HEK293T (cell line): ENCODE measurements at regions not wholly inside any gene's neighbourhood (a gene's known extent, or its start where the extent isn't known, plus 50 kb on each side); places are given as distances from the start of the nearest gene placed in this dataset.

Source experiments
- CTCF ChIA-PET: fragments of 350-600 bp; formaldehyde crosslinking; extraction: SDS; loops from one replicate; lab custom pipeline; 2021; ENCODE audit warnings: antibody characterized with exemption, inconsistent platforms; lab: Yijun Ruan, JAX
- POLR2A ChIA-PET: fragments of 350-600 bp; formaldehyde crosslinking; extraction: SDS; loops from one replicate; lab custom pipeline; 2020; ENCODE audit warnings: antibody characterized with exemption, inconsistent platforms; lab: Yijun Ruan, JAX
- DNase-seq: peaks from one replicate; pipeline ENCODE4 v3.0.0; 2012; ENCODE audit warnings: mixed read lengths; ENCODE audit errors: extremely low spot score
- ARNT ChIP-seq: fragments of 450-650 bp; IDR thresholded peaks from 2 replicates; pipeline ENCODE4 v1.6.1; 2017; ENCODE audit warnings: mild to moderate bottlenecking
- BHLHE40 ChIP-seq: fragments of 450-650 bp; IDR thresholded peaks from 2 replicates; pipeline ENCODE4 v1.6.1; 2016; ENCODE audit warnings: mild to moderate bottlenecking, moderate library complexity, borderline replicate concordance
- CTBP1 ChIP-seq: fragments of 450-650 bp; IDR thresholded peaks from 2 replicates; pipeline ENCODE4 v1.6.1; 2016; ENCODE audit warnings: borderline replicate concordance
- ELF4 ChIP-seq: fragments of 450-650 bp; IDR thresholded peaks from 2 replicates; pipeline ENCODE4 v1.6.1; 2017; ENCODE audit warnings: antibody characterized with exemption
- FOXA1 ChIP-seq: fragments of 450-650 bp; IDR thresholded peaks from 2 replicates; pipeline ENCODE4 v1.6.1; 2016; ENCODE audit warnings: mild to moderate bottlenecking
- FOXK2 ChIP-seq: fragments of 450-650 bp; IDR thresholded peaks from 2 replicates; pipeline ENCODE4 v1.6.1; 2016; ENCODE audit warnings: mild to moderate bottlenecking
- FOXM1 ChIP-seq: fragments of 450-650 bp; IDR thresholded peaks from 2 replicates; pipeline ENCODE4 v1.6.1; 2017; ENCODE audit warnings: mild to moderate bottlenecking, borderline replicate concordance
- HDGF ChIP-seq: fragments of 450-650 bp; IDR thresholded peaks from 2 replicates; pipeline ENCODE4 v1.6.1; 2017; ENCODE audit warnings: antibody characterized with exemption, borderline replicate concordance
- L3MBTL2 ChIP-seq: fragments of 450-650 bp; conservative IDR thresholded peaks from 2 replicates; pipeline ENCODE4 v1.6.1; 2016; ENCODE audit warnings: mild to moderate bottlenecking
- LEF1 ChIP-seq: fragments of 450-650 bp; IDR thresholded peaks from 2 replicates; pipeline ENCODE4 v1.6.1; 2017; ENCODE audit warnings: mild to moderate bottlenecking, borderline replicate concordance
- NFRKB ChIP-seq: fragments of 450-650 bp; IDR thresholded peaks from 2 replicates; pipeline ENCODE4 v1.6.1; 2016; ENCODE audit warnings: mild to moderate bottlenecking, moderate library complexity
- PKNOX1 ChIP-seq: fragments of 450-650 bp; IDR thresholded peaks from 2 replicates; pipeline ENCODE4 v1.6.1; 2016
- SP1 ChIP-seq: fragments of 450-650 bp; IDR thresholded peaks from 2 replicates; pipeline ENCODE4 v1.6.1; 2017
- SUZ12 ChIP-seq: fragments of 450-650 bp; IDR thresholded peaks from 2 replicates; pipeline ENCODE4 v1.6.1; 2016; ENCODE audit warnings: mild to moderate bottlenecking
- TARDBP ChIP-seq: fragments of 450-650 bp; IDR thresholded peaks from 2 replicates; pipeline ENCODE4 v1.6.1; 2016
- ZNF384 ChIP-seq: fragments of 450-650 bp; IDR thresholded peaks from 2 replicates; pipeline ENCODE4 v1.6.1; 2016

- POLR2A ChIA-PET = no interaction called here
- no peak for TF ChIP-seq FOXM1
- TF ChIP-seq FOXK2 = no peak
- no peak for TF ChIP-seq PKNOX1
- TF ChIP-seq LEF1 = no peak
- no peak for TF ChIP-seq NFRKB
- no peak for TF ChIP-seq CTBP1
- no peak for TF ChIP-seq BHLHE40
- TF ChIP-seq TARDBP = no peak
- no peak for TF ChIP-seq ELF4
- no peak for TF ChIP-seq ZNF384
- TF ChIP-seq FOXA1 = no peak
- CTCF ChIA-PET = no interaction called here
- DNase-seq = no peak
Observed at GRCh38 chr5:155239803-155240202, 226.2 kb downstream of the KIF4B start.

- no peak for TF ChIP-seq TARDBP
- no peak for TF ChIP-seq ELF4
- TF ChIP-seq ZNF384 = no peak
- no peak for TF ChIP-seq NFRKB
- no peak for TF ChIP-seq HDGF
- TF ChIP-seq SUZ12 = no peak
- CTCF ChIA-PET = no interaction called here
- POLR2A ChIA-PET = no interaction called here
- DNase-seq = no peak
Observed at GRCh38 chr5:155250596-155250995, 237.0 kb downstream of the KIF4B start.

- DNase-seq = no peak
- ChIA-PET POLR2A (no interaction called here), CTCF (no interaction called here)
- TF ChIP-seq ELF4 (no peak), L3MBTL2 (no peak), PKNOX1 (no peak), ZNF384 (no peak), ARNT (no peak), BHLHE40 (no peak), NFRKB (no peak), LEF1 (no peak), FOXM1 (no peak), FOXA1 (no peak), HDGF (no peak), SP1 (no peak), TARDBP (no peak), FOXK2 (no peak), CTBP1 (no peak), SUZ12 (no peak)
Observed at GRCh38 chr5:155252025-155252424, 238.5 kb downstream of the KIF4B start.

- no peak for DNase-seq
- ChIA-PET CTCF (no interaction called here), POLR2A (no interaction called here)
- TF ChIP-seq BHLHE40 (no peak), SUZ12 (no peak), CTBP1 (no peak), L3MBTL2 (no peak), NFRKB (no peak), HDGF (no peak), ZNF384 (no peak), LEF1 (no peak), SP1 (no peak), PKNOX1 (no peak), ELF4 (no peak), ARNT (no peak), TARDBP (no peak)
Observed at GRCh38 chr5:155252717-155253116, 239.2 kb downstream of the KIF4B start.

GRCh38 chr5:155254399-155254798, 240.8 kb downstream of the KIF4B start:
- POLR2A ChIA-PET = no interaction called here

GRCh38 chr5:155258161-155258560, 244.6 kb downstream of the KIF4B start:
- ChIA-PET CTCF (no interaction called here), POLR2A (no interaction called here)
- TF ChIP-seq SUZ12 = no peak
- no peak for TF ChIP-seq FOXK2
- no peak for TF ChIP-seq FOXM1
- TF ChIP-seq TARDBP = no peak
- no peak for TF ChIP-seq ARNT
- no peak for TF ChIP-seq SP1
- no peak for TF ChIP-seq L3MBTL2
- TF ChIP-seq CTBP1 = no peak
- TF ChIP-seq NFRKB = no peak
- TF ChIP-seq ELF4 = no peak
- TF ChIP-seq PKNOX1 = no peak
- no peak for DNase-seq

More at GRCh38 chr5:155254399-155254798, 240.8 kb downstream of the KIF4B start:
- CTCF ChIA-PET = no interaction called here
- DNase-seq = no peak
- TF ChIP-seq ZNF384 (no peak), FOXA1 (no peak), ELF4 (no peak), NFRKB (no peak), BHLHE40 (no peak), L3MBTL2 (no peak), SUZ12 (no peak), PKNOX1 (no peak), TARDBP (no peak), HDGF (no peak)
